ENCODE measurements at regions not wholly inside any gene's neighbourhood (a gene's known extent, or its start where the extent isn't known, plus 50 kb on each side); places are given as distances from the start of the nearest gene placed in this dataset.

- Histone ChIP-seq H3K4me3 (ENCODE audit: low read depth, low read length, poor library complexity, severe bottlenecking) (no peak overlapping the region), H3K9me3 (ENCODE audit: low read length) (peaks cover 4% of the 10 kb centered on the region), H3F3A (ENCODE audit: insufficient read depth, low read length) (no peaks in the 10 kb centered on the region), H3K27me3 (ENCODE audit: insufficient read depth, low read length) (no peaks in the 10 kb centered on the region), H3K4me2 (ENCODE audit: low read length) (no peak overlapping the region), H3K27ac (ENCODE audit: low read depth, low read length, poor library complexity, severe bottlenecking) (no peak overlapping the region), H3K9ac (ENCODE audit: low read length) (no peak overlapping the region), H3K9me2 (ENCODE audit: low read depth, low read length) (no peaks in the 10 kb centered on the region), H3K36me3 (ENCODE audit: insufficient read depth, low read length) (no peaks in the 10 kb centered on the region), H3K4me1 (ENCODE audit: insufficient read depth, low read length, severe bottlenecking) (no peaks in the 10 kb centered on the region), H4K20me1 (ENCODE audit: insufficient read depth, low read length) (no peaks in the 10 kb centered on the region), H3K79me2 (ENCODE audit: insufficient read depth, low read length) (no peaks in the 10 kb centered on the region), H2AFZ (ENCODE audit: low read length) (no peak overlapping the region)
- no peak for TF ChIP-seq CTCF (IDR thresholded peaks at IDR 0.05; ENCODE audit: low read length)
- TF ChIP-seq EZH2 (IDR thresholded peaks at IDR 0.05; ENCODE audit: borderline replicate concordance, low read length) = no peak
Observed at GRCh38 chr14:71773898-71774481, 158.2 kb upstream of the RGS6 start.

- H3K4me2 ChIP-seq (ENCODE audit: low read length) = no peak overlapping the region
- H3K9me2 ChIP-seq (ENCODE audit: low read depth, low read length) = no peaks in the 10 kb centered on the region
- no peak overlapping the region for H2AFZ ChIP-seq (ENCODE audit: low read length)
- H3K4me1 ChIP-seq (ENCODE audit: insufficient read depth, low read length, severe bottlenecking) = no peaks in the 10 kb centered on the region
- H3K4me3 ChIP-seq (ENCODE audit: low read depth, low read length, poor library complexity, severe bottlenecking) = no peak overlapping the region
- no peaks in the 10 kb centered on the region for H3K79me2 ChIP-seq (ENCODE audit: insufficient read depth, low read length)
- H3K27ac ChIP-seq (ENCODE audit: low read depth, low read length, poor library complexity, severe bottlenecking) = no peak overlapping the region
- no peaks in the 10 kb centered on the region for H3F3A ChIP-seq (ENCODE audit: insufficient read depth, low read length)
- TF ChIP-seq CTCF (IDR thresholded peaks at IDR 0.05; ENCODE audit: low read length) = no peak
- no peak for TF ChIP-seq EZH2 (IDR thresholded peaks at IDR 0.05; ENCODE audit: borderline replicate concordance, low read length)
- no peaks in the 10 kb centered on the region for H4K20me1 ChIP-seq (ENCODE audit: insufficient read depth, low read length)
- no peak overlapping the region for H3K9ac ChIP-seq (ENCODE audit: low read length)
- H3K27me3 ChIP-seq (ENCODE audit: insufficient read depth, low read length) = no peaks in the 10 kb centered on the region
- no peaks in the 10 kb centered on the region for H3K36me3 ChIP-seq (ENCODE audit: insufficient read depth, low read length)
- H3K9me3 ChIP-seq (ENCODE audit: low read length) = peaks cover 4% of the 10 kb centered on the region
Observed at GRCh38 chr14:71776471-71777360, 155.5 kb upstream of the RGS6 start.

GRCh38 chr14:71780075-71780474 is 152.2 kb upstream of the RGS6 start:
- TF ChIP-seq EZH2 (IDR thresholded peaks at IDR 0.05; ENCODE audit: borderline replicate concordance, low read length) (no peak), CTCF (IDR thresholded peaks at IDR 0.05; ENCODE audit: low read length) (no peak)
- Histone ChIP-seq H3K4me1 (ENCODE audit: insufficient read depth, low read length, severe bottlenecking) (no peaks in the 10 kb centered on the region), H3K27me3 (ENCODE audit: insufficient read depth, low read length) (no peaks in the 10 kb centered on the region), H3K9me2 (ENCODE audit: low read depth, low read length) (no peaks in the 10 kb centered on the region), H3F3A (ENCODE audit: insufficient read depth, low read length) (no peaks in the 10 kb centered on the region), H3K4me2 (ENCODE audit: low read length) (no peak overlapping the region), H3K9me3 (ENCODE audit: low read length) (no peaks in the 10 kb centered on the region), H4K20me1 (ENCODE audit: insufficient read depth, low read length) (no peaks in the 10 kb centered on the region), H2AFZ (ENCODE audit: low read length) (no peak overlapping the region), H3K4me3 (ENCODE audit: low read depth, low read length, poor library complexity, severe bottlenecking) (no peak overlapping the region), H3K36me3 (ENCODE audit: insufficient read depth, low read length) (no peaks in the 10 kb centered on the region), H3K27ac (ENCODE audit: low read depth, low read length, poor library complexity, severe bottlenecking) (no peak overlapping the region), H3K79me2 (ENCODE audit: insufficient read depth, low read length) (no peaks in the 10 kb centered on the region), H3K9ac (ENCODE audit: low read length) (no peak overlapping the region)

All from OCI-LY1 (cell line).